Neuron (in vitro differentiated cells): ENCODE measurements at regions not wholly inside any gene's neighbourhood (a gene's known extent, or its start where the extent isn't known, plus 50 kb on each side); places are given as distances from the start of the nearest gene placed in this dataset.
A peak's percentile ranks its signal among the peaks of the same experiment; 100 is the strongest.

Source experiments
- H2AFZ ChIP-seq: one replicate; pipeline ENCODE4 v1.6.1; 2013; ENCODE audit warnings: low read depth, mild to moderate bottlenecking, inconsistent platforms, low read length, moderate library complexity
- H3K27me3 ChIP-seq: one replicate; pipeline ENCODE4 v1.6.1; 2013; ENCODE audit warnings: low read length; ENCODE audit not compliant: insufficient read depth
- H3K36me3 ChIP-seq: one replicate; pipeline ENCODE4 v1.6.1; 2013; ENCODE audit warnings: low read length; ENCODE audit not compliant: insufficient read depth
- H3K4me1 ChIP-seq: one replicate; pipeline ENCODE4 v1.6.1; 2013; ENCODE audit warnings: low read length; ENCODE audit not compliant: insufficient read depth
- H3K4me3 ChIP-seq: 2 replicates; pipeline ENCODE4 v1.5.1; 2013; ENCODE audit warnings: mild to moderate bottlenecking, low read length, moderate library complexity
- H3K9me3 ChIP-seq: one replicate; pipeline ENCODE4 v1.6.1; 2013; ENCODE audit warnings: low read length

- Histone ChIP-seq H3K27me3 (no peaks in the 10 kb centered on the region), H3K9me3 (no peaks in the 10 kb centered on the region), H3K36me3 (no peaks in the 10 kb centered on the region)
Measured at GRCh38 chr4:79476196-79476595, 68.2 kb upstream of the GK2 start.

DNA sequence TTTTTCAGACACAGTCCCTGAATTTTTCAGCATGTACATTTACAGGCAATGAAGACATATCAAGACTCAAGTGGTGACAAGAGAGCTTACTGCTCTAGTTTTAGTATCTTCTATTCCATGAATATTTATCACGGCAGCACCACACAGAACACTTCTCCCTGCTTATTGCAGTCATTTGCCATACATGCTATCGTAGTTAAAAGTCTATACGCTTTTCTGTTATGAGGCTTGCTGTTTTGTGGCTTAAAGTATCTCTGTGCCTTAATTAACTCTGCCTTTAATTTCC, 65.4 kb upstream of the GK2 start:
- no peaks in the 10 kb centered on the region for H3K27me3 ChIP-seq
- H3K4me1 ChIP-seq = no peaks in the 10 kb centered on the region
- no peak overlapping the region for H3K4me3 ChIP-seq
- H3K9me3 ChIP-seq = no peaks in the 10 kb centered on the region
- H3K36me3 ChIP-seq = no peaks in the 10 kb centered on the region
- no peak overlapping the region for H2AFZ ChIP-seq

More at GRCh38 chr4:79476196-79476595, 68.2 kb upstream of the GK2 start:
- Histone ChIP-seq H3K4me3 (no peak overlapping the region), H2AFZ (no peak overlapping the region), H3K4me1 (no peaks in the 10 kb centered on the region)

GRCh38 chr4:79472693-79473438, 64.8 kb upstream of the GK2 start:
- Histone ChIP-seq H3K27me3 (no peaks in the 10 kb centered on the region), H3K4me1 (no peaks in the 10 kb centered on the region), H3K9me3 (no peaks in the 10 kb centered on the region), H3K36me3 (no peaks in the 10 kb centered on the region), H3K4me3 (no peak overlapping the region), H2AFZ (no peak overlapping the region)

- Histone ChIP-seq H3K27me3 (no peaks in the 10 kb centered on the region), H3K9me3 (no peaks in the 10 kb centered on the region), H3K4me3 (no peak overlapping the region), H3K4me1 (peaks cover 3% of the 10 kb centered on the region), H3K36me3 (no peaks in the 10 kb centered on the region), H2AFZ (no peak overlapping the region)
Measured at GRCh38 chr4:79472036-79472435, 64.0 kb upstream of the GK2 start.

- Histone ChIP-seq H3K4me1 (peaks cover 3% of the 10 kb centered on the region), H3K4me3 (no peak overlapping the region), H3K36me3 (no peaks in the 10 kb centered on the region), H3K9me3 (no peaks in the 10 kb centered on the region), H2AFZ (no peak overlapping the region), H3K27me3 (no peaks in the 10 kb centered on the region)
Measured at GRCh38 chr4:79471309-79471708, 63.3 kb upstream of the GK2 start.

- Histone ChIP-seq H3K27me3 (no peaks in the 10 kb centered on the region), H3K4me3 (no peak overlapping the region), H2AFZ (peak overlapping the region; percentile 61), H3K4me1 (peaks cover 3% of the 10 kb centered on the region), H3K9me3 (no peaks in the 10 kb centered on the region), H3K36me3 (no peaks in the 10 kb centered on the region)
Measured at GRCh38 chr4:79467246-79467932, 59.4 kb upstream of the GK2 start.

GRCh38 chr4:79466621-79467020, 58.6 kb upstream of the GK2 start:
- Histone ChIP-seq H3K4me1 (peaks cover 3% of the 10 kb centered on the region), H2AFZ (no peak overlapping the region), H3K36me3 (no peaks in the 10 kb centered on the region), H3K27me3 (no peaks in the 10 kb centered on the region), H3K4me3 (no peak overlapping the region), H3K9me3 (no peaks in the 10 kb centered on the region)
